HK-2 (cell line): ENCODE measurements at regions not wholly inside any gene's neighbourhood (a gene's known extent, or its start where the extent isn't known, plus 50 kb on each side); places are given as distances from the start of the nearest gene placed in this dataset.

Experiments used
- DNase-seq: peaks from one replicate; pipeline ENCODE4 v3.0.0-alpha.2; 2018; ENCODE audit not compliant: unreplicated experiment

DNA sequence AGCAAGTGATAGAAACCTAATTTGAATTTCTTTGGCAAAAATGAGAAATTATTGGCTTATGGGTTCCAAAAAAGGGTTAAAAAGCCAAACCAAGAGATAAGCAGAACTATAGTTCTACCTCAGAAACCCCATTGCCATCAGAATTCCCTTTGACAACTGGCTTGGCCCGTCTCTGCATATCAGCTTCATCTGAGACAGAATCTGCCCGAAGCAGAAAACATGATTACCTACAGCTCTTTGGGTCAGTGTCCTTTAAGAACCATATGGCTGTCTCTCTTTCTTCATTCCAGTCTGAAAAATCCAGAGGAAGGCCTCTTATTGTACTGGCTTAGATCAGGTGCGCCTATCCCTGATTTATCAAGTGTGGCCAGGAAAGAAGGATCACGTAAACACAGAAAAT, 49.8 kb upstream of the AGPS start:
- no peak for DNase-seq
